ENCODE measurements at regions not wholly inside any gene's neighbourhood (a gene's known extent, or its start where the extent isn't known, plus 50 kb on each side); places are given as distances from the start of the nearest gene placed in this dataset.

- TF ChIP-seq, protein P1, sequence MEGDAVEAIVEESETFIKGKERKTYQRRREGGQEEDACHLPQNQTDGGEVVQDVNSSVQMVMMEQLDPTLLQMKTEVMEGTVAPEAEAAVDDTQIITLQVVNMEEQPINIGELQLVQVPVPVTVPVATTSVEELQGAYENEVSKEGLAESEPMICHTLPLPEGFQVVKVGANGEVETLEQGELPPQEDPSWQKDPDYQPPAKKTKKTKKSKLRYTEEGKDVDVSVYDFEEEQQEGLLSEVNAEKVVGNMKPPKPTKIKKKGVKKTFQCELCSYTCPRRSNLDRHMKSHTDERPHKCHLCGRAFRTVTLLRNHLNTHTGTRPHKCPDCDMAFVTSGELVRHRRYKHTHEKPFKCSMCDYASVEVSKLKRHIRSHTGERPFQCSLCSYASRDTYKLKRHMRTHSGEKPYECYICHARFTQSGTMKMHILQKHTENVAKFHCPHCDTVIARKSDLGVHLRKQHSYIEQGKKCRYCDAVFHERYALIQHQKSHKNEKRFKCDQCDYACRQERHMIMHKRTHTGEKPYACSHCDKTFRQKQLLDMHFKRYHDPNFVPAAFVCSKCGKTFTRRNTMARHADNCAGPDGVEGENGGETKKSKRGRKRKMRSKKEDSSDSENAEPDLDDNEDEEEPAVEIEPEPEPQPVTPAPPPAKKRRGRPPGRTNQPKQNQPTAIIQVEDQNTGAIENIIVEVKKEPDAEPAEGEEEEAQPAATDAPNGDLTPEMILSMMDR (IDR thresholded peaks at IDR 0.05; ENCODE audit: low read depth, low read length) = no peak
- DNase-seq (ENCODE audit: extremely low read depth, low read depth) = no peak
Measured at GRCh38 chr6:54503144-54503543, 194.9 kb downstream of the TINAG start.

GRCh38 chr6:54515013-54515412 lies 206.8 kb downstream of the TINAG start:
- TF ChIP-seq, protein P1 (IDR thresholded peaks at IDR 0.05; ENCODE audit: low read depth, low read length) = no peak
- no peak for DNase-seq (ENCODE audit: extremely low read depth, low read depth)

GRCh38 chr6:54515713-54516112 lies 207.5 kb downstream of the TINAG start:
- TF ChIP-seq, protein P1 (IDR thresholded peaks at IDR 0.05; ENCODE audit: low read depth, low read length) = no peak
- DNase-seq (ENCODE audit: extremely low read depth, low read depth) = no peak

- DNase-seq (ENCODE audit: extremely low read depth, low read depth) = no peak
Measured at GRCh38 chr6:54516321-54516720, 208.1 kb downstream of the TINAG start.

GRCh38 chr6:54519161-54519560 lies 210.9 kb downstream of the TINAG start:
- DNase-seq (ENCODE audit: extremely low read depth, low read depth) = no peak

More at GRCh38 chr6:54516321-54516720, 208.1 kb downstream of the TINAG start:
- TF ChIP-seq, protein P1 (IDR thresholded peaks at IDR 0.05; ENCODE audit: low read depth, low read length) = no peak

DNA sequence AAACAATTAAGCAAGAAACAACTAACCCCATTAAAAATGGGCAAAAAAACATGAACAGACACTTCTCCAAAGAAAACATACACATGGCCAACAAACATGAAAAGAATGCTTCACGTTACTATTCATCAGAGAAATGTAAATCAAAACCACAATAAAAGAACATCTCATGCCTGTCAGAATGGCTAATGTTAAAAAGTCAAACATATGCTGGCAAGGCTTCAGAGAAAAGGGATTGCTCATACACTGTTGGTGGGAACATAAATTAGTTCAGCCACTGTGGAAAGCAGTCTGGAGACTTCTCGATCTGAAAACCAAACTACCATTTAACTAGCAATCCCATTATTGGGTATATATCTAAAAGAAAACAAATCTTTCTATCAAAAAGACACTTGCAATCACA lies 217.5 kb downstream of the TINAG start:
- TF ChIP-seq, protein P1 (IDR thresholded peaks at IDR 0.05; ENCODE audit: low read depth, low read length) = no peak
- DNase-seq (ENCODE audit: extremely low read depth, low read depth) = no peak

More at GRCh38 chr6:54519161-54519560, 210.9 kb downstream of the TINAG start:
- TF ChIP-seq, protein P1 (IDR thresholded peaks at IDR 0.05; ENCODE audit: low read depth, low read length) = no peak

DNA sequence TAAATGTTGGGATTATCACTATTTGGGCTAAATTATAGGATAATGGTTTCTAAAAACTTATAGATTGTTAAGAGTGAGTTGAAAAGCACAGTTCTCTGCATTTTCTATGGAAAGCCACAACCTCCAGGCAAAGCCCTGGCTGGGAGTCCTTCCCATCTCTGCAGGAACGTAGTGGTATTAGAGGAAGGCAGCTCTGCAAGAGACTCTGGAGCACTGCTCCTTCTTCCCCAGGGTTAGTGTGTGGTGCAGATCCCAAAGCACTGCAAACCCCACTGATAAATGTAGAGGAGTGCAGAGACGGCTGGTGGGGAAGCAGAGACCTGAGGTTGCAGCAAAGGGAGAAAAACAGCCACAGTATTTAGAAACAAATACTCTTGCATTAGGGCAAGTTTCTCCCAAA lies 225.3 kb downstream of the TINAG start:
- TF ChIP-seq, protein P1 (IDR thresholded peaks at IDR 0.05; ENCODE audit: low read depth, low read length) = no peak
- no peak for DNase-seq (ENCODE audit: extremely low read depth, low read depth)
